Iris pigment epithelial cell (primary cell): ENCODE measurements at regions not wholly inside any gene's neighbourhood (a gene's known extent, or its start where the extent isn't known, plus 50 kb on each side); places are given as distances from the start of the nearest gene placed in this dataset.

Experiments used
- DNase-seq: peaks from one replicate; pipeline ENCODE4 v3.0.0-alpha.2; 2011; ENCODE audit warnings: low read depth

- DNase-seq = no peak
Measured at GRCh38 chr20:21836346-21836745, 130.9 kb downstream of the PAX1 start.

DNA sequence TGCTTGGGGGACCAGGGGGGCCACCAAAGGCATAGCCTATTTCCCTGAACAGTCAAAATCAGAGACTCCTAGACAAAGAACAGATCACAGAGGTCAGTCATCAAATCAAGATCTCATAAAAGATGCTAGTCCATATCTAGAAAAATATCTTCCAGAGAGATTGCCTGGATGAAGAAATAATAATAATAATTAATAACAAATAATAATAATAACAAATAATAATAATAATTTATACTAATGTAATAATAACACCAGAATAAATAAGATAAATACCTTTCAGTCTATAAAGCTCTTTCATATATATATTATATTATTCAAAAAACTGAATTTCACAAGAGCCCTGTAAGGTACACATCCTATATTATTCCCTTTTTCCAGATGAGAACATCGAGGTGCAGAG is 129.6 kb downstream of the PAX1 start:
- DNase-seq = no peak

DNA sequence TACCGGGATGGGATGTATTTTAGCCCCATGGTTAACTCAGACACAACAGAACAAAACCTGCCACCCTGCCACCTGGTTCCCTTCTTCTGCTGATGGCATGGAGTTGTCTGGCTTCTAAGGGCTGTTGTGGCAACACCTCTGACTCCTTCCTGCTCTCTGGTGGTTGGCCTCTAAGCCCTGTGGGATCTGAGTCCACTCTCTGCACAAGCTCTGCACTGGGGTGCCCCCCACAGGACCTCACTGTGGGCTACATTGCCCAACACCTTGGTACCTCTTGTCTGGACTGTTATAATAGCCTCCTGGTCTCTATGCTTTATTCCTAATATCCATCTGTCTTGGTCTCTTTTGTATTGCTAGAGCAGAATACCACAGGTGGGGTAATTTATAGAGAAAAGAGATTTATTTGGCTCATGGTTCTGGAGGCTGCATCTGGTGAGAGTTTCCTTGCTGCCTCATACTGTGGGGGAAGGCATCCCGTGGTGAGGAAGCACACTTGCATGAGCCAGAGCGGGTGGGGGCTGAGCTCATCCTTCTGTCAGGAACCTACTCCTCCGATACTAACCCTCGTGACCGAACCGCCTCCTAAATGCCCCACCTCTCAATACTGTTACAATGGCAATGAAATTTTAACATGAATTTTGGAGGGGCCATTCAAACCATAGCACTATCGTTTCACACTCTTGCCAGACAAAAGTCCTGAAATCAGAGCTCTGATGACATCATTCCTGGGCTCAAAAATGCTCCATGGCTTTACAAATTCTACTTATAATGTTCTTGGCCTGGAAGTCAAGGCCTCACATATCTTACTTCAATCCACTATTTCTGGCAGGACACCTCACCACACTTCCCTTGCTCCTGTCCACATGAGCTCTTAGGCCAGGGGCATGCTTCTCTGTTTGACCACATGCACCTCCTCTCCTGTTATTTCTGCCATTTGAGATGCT is 127.2 kb downstream of the PAX1 start:
- DNase-seq = no peak

DNA sequence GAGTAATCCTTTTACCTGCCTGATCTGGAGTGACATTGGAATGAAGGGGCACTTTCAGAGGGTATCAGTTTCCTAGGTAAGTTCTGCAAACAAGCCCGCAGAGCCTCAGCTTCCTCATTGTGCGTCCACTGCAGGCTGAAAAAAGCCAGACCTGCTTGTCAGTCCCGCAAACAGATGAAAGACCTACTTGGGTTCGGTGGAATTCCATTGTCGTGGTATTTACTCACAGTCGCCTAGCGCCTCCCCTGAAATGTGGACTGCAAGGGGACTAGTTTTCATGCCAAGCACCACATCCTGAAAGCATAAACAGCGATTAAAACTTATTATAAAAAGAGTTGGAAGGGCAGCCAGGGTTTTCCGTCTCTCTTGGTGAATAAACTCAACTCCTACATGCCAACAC is 121.5 kb downstream of the PAX1 start:
- no peak for DNase-seq

GRCh38 chr20:21821358-21821757 is 115.9 kb downstream of the PAX1 start:
- DNase-seq = no peak

GRCh38 chr20:21820688-21821087 is 115.2 kb downstream of the PAX1 start:
- DNase-seq = no peak

DNA sequence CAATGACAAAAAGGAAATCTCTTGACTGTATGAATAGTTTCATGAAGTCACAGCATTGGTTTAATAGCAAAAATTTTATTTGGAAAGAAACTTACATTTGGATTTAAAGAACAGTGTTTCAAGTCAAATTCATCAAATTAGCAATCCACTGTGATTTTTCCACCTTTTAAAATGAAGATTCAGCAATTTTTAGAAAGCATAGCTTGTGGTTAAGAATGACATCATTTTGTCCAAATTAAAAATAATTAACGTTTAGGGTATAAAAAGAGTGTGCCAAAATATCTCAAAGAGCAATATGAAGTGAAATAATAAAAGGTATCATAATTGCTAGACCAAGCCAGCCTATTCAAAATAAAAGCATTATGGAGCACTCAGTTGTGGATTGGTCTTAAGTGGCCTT is 114.6 kb downstream of the PAX1 start:
- no peak for DNase-seq

DNA sequence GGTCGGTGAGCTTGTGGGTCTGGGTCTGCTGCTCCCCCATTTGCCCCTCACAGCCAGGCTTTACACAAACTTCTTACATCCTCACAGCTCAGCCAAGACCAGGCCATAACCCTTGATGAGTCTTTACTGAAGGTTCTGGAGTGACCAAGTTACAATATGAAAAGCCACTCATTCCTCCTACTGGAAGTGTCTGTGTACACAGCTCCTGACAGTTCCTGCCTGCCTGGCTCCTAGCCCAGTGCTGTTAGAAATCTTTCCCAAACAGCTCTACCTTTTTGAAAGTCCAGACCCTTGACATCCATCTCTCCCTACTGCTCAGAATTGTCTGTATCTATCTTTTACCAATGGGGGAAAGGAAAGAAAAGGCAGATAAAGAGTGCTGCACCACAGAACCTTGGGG is 106.9 kb downstream of the PAX1 start:
- no peak for DNase-seq

- no peak for DNase-seq
Measured at GRCh38 chr20:21809961-21810523, 104.6 kb downstream of the PAX1 start.

DNA sequence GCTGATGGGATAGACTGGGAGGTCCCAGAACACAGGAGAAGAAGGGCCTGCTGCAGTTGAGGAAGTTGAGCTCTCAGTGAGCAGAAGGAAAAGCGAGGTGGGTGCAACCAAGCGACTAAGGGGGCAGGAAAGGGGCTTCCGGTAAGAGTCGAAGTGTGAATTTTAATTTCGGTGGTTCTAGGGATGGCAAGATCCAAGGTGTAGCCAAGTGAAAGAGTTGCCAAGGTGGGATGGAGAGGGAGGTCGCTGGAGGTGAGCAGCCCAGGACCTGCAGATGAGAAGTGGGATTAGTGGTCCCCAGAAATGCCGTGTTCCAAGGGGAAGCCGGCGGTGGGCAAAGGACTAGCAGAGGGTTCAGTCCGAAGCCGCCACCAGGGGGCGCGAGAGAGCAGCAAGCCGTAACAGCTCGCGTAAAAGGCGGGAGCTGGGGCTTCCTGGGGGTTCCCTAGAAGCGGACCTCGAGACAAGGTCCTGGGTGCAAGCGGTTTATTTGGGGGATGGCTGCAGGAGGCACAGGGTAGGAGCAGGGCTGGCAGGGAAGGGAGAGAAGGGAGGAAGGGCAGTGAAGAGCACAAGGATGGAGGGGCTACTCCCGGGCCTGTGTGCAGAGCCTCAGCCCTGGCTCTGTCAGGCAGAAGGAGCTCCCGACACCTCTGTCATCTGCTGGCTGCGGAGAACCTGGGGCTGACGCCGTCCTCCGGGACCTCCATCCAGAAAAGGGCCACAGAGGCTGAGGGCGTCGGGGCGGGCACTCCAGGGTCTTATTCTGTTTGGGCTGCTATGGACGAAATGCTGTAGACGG is 103.6 kb downstream of the PAX1 start:
- DNase-seq = no peak

DNA sequence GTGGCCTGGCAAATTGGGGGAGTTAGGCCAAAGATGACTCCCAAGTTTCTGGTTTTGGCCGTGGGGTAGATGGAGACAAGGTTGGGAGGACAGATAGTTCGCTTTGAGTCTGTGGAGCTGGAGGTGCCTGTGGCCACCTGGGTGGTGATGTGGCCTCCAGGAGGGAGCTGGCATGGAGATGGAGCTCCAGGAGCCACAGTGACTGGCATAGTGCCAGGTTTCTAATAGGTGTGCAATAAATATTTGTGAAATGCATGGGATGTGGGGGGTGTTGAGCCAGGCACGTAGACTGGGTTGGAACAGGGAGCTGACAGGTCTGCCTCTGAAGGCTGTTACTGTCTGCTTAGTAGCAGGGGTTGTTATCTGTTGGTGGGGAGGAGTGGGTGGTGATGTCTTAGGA is 102.7 kb downstream of the PAX1 start:
- no peak for DNase-seq

- DNase-seq = no peak
Measured at GRCh38 chr20:21804802-21805201, 99.3 kb downstream of the PAX1 start.

- no peak for DNase-seq
Measured at GRCh38 chr20:21801193-21801592, 95.7 kb downstream of the PAX1 start.

DNA sequence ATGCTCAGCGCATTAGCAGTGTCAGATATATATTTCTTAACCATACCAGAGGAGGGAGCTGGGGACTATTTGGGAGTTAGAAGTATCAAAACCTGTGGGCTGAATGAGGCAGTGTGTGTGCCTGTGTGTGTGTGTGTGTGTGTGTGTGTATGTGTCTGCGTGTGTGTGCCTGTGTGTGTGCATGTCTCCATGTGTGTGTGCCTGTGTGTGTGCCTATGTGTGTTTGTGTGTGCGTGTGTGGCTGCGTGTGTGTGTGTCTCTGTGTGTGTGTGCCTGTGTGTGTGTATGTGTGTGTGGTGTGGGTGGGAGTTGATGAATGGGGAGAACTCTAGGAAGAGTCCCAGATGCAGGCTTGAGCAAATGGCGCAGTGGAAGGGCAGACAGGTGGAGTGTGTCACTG is 92.9 kb downstream of the PAX1 start:
- no peak for DNase-seq

DNA sequence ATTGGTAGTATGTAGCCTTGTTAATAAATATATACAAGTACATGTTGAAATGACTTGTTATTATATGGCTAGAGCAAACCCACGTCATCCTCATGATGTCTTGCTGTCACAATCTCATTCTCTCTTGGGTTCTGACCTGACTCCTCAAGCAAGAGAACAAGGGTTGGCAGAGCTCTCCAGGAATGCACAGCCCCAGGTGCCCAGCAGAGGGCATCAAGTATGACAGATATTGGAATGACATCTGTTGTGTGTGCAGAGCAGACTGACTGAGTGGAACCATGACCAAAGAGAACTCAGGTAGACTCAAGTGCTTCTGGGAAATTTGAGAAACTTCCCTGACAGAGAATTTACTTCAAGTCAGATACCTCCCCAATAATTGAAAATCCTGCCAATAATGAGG is 90.6 kb downstream of the PAX1 start:
- no peak for DNase-seq

DNA sequence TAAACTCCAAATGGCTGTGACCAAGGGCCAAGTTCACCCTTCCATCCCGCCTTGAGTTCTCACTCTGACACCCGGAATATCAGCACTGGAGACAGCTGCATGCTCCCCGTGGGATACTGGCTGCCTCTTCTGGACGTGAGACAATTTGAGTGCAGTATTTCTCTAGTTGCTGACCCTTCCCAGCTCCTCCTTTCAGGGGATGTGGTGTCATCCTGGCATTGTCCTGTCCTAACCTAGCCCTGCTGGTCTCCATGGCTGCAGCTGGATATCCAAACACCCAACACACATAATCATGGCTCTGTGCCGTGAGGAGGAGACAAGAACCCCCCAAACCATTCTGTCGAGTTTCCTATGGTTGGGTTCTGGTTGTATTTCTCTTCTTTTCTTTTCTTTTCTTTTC is 82.6 kb downstream of the PAX1 start:
- DNase-seq = no peak

DNA sequence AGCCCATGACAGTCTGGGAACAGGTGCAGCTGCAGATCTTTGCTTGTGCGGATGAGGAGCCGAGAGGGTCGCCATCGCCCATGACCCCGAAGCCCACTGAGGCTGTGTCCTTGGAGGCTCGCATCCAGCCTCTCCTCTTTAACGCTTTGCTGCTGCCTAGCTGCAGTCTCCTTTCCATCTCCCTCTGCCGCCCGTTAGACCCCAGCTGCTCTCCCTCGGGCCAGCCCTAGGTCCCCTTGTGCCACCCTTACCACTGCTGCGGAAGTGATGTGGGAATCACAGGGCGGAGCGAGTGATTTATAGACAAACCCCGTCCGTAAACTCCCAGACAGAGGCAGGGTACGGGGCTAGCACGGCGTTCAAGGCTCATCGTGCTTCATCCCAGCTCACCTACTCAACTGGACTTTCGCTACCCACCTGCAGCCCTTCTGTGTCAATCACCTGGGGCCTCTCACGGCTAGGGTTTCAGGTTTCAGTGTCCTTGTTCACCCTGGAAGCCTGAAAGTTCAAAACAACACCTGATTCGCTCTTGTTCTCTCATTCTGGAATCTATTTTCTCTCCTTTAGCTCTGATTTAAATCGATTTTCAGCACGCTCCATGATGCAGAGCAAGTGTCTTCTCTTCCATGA is 76.1 kb downstream of the PAX1 start:
- DNase-seq = no peak

DNA sequence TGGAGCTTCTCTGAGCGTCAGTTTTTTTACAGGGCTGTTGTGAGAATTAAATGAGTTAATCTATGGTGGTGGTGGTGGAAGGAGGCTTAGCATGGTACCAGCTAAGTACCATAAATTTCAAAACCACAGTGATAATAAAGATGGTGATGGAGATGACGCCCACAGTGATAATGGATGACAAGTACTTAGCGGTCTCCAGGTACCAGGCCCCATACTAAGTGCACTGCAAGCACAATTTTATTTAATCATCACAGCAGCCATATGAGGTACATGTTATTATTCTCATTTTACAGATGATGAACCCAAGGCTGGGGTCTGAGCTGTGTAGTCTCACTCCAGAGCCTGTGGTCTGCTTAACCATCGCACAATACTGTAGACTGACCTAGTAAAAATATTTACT is 75.1 kb downstream of the PAX1 start:
- DNase-seq = no peak
